ENCODE measurements at regions not wholly inside any gene's neighbourhood (a gene's known extent, or its start where the extent isn't known, plus 50 kb on each side); places are given as distances from the start of the nearest gene placed in this dataset.

DNA sequence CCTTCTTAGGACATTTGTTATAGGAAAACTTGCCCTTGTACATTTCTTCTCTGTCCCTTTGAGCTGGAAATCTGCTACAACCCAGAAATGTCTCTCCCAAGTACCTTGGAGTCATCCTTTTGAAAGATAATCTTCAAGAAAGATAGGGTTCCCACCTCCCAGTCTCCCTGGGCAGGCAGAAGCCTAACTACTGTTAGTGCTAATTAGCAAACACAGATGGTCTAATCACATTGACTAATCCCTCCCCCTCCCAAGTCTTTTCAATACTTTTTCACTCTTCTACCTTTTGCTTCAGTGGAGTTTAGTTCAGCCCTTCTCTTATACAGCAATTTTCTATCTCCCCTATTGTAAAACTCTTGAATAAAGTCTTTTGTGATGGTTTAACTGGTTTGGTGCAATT, 129.8 kb upstream of the PPFIA2 start:
- TF ChIP-seq RELA (CRISPR knock-in tag; IDR thresholded peaks at IDR 0.05; ENCODE audit: borderline replicate concordance): no peak
- no peak for TF ChIP-seq ZNF219 (CRISPR knock-in tag; IDR thresholded peaks at IDR 0.05; ENCODE audit: borderline replicate concordance)
- TF ChIP-seq ZNF138 (CRISPR knock-in tag; conservative IDR thresholded peaks at IDR 0.05): no peak
- no peak for TF ChIP-seq IRF2 (CRISPR knock-in tag; IDR thresholded peaks at IDR 0.05; ENCODE audit: borderline replicate concordance, low read depth)
- TF ChIP-seq, protein P1, sequence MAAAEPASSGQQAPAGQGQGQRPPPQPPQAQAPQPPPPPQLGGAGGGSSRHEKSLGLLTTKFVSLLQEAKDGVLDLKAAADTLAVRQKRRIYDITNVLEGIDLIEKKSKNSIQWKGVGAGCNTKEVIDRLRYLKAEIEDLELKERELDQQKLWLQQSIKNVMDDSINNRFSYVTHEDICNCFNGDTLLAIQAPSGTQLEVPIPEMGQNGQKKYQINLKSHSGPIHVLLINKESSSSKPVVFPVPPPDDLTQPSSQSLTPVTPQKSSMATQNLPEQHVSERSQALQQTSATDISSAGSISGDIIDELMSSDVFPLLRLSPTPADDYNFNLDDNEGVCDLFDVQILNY (CRISPR knock-in tag; IDR thresholded peaks at IDR 0.05): no peak
- TF ChIP-seq PRRX2 (CRISPR knock-in tag; IDR thresholded peaks at IDR 0.05): no peak
- TF ChIP-seq, protein P2, sequence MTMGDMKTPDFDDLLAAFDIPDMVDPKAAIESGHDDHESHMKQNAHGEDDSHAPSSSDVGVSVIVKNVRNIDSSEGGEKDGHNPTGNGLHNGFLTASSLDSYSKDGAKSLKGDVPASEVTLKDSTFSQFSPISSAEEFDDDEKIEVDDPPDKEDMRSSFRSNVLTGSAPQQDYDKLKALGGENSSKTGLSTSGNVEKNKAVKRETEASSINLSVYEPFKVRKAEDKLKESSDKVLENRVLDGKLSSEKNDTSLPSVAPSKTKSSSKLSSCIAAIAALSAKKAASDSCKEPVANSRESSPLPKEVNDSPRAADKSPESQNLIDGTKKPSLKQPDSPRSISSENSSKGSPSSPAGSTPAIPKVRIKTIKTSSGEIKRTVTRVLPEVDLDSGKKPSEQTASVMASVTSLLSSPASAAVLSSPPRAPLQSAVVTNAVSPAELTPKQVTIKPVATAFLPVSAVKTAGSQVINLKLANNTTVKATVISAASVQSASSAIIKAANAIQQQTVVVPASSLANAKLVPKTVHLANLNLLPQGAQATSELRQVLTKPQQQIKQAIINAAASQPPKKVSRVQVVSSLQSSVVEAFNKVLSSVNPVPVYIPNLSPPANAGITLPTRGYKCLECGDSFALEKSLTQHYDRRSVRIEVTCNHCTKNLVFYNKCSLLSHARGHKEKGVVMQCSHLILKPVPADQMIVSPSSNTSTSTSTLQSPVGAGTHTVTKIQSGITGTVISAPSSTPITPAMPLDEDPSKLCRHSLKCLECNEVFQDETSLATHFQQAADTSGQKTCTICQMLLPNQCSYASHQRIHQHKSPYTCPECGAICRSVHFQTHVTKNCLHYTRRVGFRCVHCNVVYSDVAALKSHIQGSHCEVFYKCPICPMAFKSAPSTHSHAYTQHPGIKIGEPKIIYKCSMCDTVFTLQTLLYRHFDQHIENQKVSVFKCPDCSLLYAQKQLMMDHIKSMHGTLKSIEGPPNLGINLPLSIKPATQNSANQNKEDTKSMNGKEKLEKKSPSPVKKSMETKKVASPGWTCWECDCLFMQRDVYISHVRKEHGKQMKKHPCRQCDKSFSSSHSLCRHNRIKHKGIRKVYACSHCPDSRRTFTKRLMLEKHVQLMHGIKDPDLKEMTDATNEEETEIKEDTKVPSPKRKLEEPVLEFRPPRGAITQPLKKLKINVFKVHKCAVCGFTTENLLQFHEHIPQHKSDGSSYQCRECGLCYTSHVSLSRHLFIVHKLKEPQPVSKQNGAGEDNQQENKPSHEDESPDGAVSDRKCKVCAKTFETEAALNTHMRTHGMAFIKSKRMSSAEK (CRISPR knock-in tag; IDR thresholded peaks at IDR 0.05; ENCODE audit: borderline replicate concordance): no peak
- TF ChIP-seq TCF7 (CRISPR knock-in tag; IDR thresholded peaks at IDR 0.05; ENCODE audit: low read depth): no peak
- TF ChIP-seq FOXK1 (CRISPR knock-in tag; IDR thresholded peaks at IDR 0.05): no peak
- no peak for TF ChIP-seq OVOL2 (CRISPR knock-in tag; IDR thresholded peaks at IDR 0.05; ENCODE audit: borderline replicate concordance)
- no peak for TF ChIP-seq IRF1 (CRISPR knock-in tag; IDR thresholded peaks at IDR 0.05)
- TF ChIP-seq, protein P3, sequence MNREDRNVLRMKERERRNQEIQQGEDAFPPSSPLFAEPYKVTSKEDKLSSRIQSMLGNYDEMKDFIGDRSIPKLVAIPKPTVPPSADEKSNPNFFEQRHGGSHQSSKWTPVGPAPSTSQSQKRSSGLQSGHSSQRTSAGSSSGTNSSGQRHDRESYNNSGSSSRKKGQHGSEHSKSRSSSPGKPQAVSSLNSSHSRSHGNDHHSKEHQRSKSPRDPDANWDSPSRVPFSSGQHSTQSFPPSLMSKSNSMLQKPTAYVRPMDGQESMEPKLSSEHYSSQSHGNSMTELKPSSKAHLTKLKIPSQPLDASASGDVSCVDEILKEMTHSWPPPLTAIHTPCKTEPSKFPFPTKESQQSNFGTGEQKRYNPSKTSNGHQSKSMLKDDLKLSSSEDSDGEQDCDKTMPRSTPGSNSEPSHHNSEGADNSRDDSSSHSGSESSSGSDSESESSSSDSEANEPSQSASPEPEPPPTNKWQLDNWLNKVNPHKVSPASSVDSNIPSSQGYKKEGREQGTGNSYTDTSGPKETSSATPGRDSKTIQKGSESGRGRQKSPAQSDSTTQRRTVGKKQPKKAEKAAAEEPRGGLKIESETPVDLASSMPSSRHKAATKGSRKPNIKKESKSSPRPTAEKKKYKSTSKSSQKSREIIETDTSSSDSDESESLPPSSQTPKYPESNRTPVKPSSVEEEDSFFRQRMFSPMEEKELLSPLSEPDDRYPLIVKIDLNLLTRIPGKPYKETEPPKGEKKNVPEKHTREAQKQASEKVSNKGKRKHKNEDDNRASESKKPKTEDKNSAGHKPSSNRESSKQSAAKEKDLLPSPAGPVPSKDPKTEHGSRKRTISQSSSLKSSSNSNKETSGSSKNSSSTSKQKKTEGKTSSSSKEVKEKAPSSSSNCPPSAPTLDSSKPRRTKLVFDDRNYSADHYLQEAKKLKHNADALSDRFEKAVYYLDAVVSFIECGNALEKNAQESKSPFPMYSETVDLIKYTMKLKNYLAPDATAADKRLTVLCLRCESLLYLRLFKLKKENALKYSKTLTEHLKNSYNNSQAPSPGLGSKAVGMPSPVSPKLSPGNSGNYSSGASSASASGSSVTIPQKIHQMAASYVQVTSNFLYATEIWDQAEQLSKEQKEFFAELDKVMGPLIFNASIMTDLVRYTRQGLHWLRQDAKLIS (CRISPR knock-in tag; IDR thresholded peaks at IDR 0.05; ENCODE audit: borderline replicate concordance): no peak
- TF ChIP-seq HMGXB4 (CRISPR knock-in tag; IDR thresholded peaks at IDR 0.05): no peak
- TF ChIP-seq, protein P4, sequence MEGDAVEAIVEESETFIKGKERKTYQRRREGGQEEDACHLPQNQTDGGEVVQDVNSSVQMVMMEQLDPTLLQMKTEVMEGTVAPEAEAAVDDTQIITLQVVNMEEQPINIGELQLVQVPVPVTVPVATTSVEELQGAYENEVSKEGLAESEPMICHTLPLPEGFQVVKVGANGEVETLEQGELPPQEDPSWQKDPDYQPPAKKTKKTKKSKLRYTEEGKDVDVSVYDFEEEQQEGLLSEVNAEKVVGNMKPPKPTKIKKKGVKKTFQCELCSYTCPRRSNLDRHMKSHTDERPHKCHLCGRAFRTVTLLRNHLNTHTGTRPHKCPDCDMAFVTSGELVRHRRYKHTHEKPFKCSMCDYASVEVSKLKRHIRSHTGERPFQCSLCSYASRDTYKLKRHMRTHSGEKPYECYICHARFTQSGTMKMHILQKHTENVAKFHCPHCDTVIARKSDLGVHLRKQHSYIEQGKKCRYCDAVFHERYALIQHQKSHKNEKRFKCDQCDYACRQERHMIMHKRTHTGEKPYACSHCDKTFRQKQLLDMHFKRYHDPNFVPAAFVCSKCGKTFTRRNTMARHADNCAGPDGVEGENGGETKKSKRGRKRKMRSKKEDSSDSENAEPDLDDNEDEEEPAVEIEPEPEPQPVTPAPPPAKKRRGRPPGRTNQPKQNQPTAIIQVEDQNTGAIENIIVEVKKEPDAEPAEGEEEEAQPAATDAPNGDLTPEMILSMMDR (IDR thresholded peaks at IDR 0.05): no peak
- no peak for TF ChIP-seq EMX1 (CRISPR knock-in tag; IDR thresholded peaks at IDR 0.05)
- no peak for TF ChIP-seq FOXJ3 (CRISPR knock-in tag; IDR thresholded peaks at IDR 0.05; ENCODE audit: borderline replicate concordance)
- TF ChIP-seq ZNF671 (CRISPR knock-in tag; IDR thresholded peaks at IDR 0.05): no peak
- TF ChIP-seq NFYB (CRISPR knock-in tag; conservative IDR thresholded peaks at IDR 0.05; ENCODE audit: low read depth): no peak
- TF ChIP-seq TP53 (CRISPR knock-in tag; IDR thresholded peaks at IDR 0.05): no peak
- H3K27me3 Mint-ChIP-seq (ENCODE audit: low read depth): no peaks in the 10 kb centered on the region
- H3K4me1 Mint-ChIP-seq: peaks cover 25% of the 10 kb centered on the region
- peak overlapping the region; percentile 44 for H3K27ac Mint-ChIP-seq
- POLR2A ChIA-PET: no interaction called here
- H3K36me3 Mint-ChIP-seq: peaks cover 7% of the 10 kb centered on the region
- no peak overlapping the region for H3K4me3 Mint-ChIP-seq
- CTCF ChIA-PET: no interaction called here
- no peak for DNase-seq (ENCODE audit: low spot score)
- ATAC-seq: peak; percentile 16; the same call in 1 of the 2 replicates
- peaks cover 25% of the 10 kb centered on the region for H3K9me3 Mint-ChIP-seq
